HCT116 (cell line): ENCODE measurements at regions not wholly inside any gene's neighbourhood (a gene's known extent, or its start where the extent isn't known, plus 50 kb on each side); places are given as distances from the start of the nearest gene placed in this dataset.

Source experiments
- EZH2 ChIP-seq: fragments of 200-600 bp; sonication (generic); IDR thresholded peaks from 2 replicates; pipeline ENCODE4 v1.6.1; 2017; ENCODE audit warnings: antibody characterized with exemption, mixed run types
- POLR2A ChIP-seq: IDR thresholded peaks from 2 replicates; pipeline ENCODE4 v1.7.0; 2011; ENCODE audit warnings: borderline replicate concordance; ENCODE audit not compliant: insufficient read depth, insufficient read length; ENCODE audit errors: extremely low read depth
- SRF ChIP-seq: IDR thresholded peaks from 2 replicates; pipeline ENCODE4 v1.6.1; 2012; ENCODE audit warnings: low read depth
- TCF7L2 ChIP-seq: IDR thresholded peaks from 2 replicates; pipeline ENCODE4 v1.7.0; 2011; ENCODE audit warnings: borderline replicate concordance, inconsistent platforms; ENCODE audit not compliant: insufficient read depth, insufficient read length; ENCODE audit errors: extremely low read depth
- ZBTB33 ChIP-seq: IDR thresholded peaks from 2 replicates; pipeline ENCODE4 v1.6.1; 2011; ENCODE audit warnings: mild to moderate bottlenecking, low read length, moderate library complexity; ENCODE audit not compliant: insufficient replicate concordance; ENCODE audit errors: extremely low read depth
- TF ChIP-seq, protein P1 (sequence below), 3 experiments: fragments of 200-600 bp in 1 of 3; sonication (generic) in 1 of 3; IDR thresholded peaks in 2 of 3; conservative IDR thresholded peaks in 1 of 3; 2 replicates each; pipeline ENCODE4 v1.5.1; 2012 to 2017; ENCODE audit warnings: low read depth in 2 of 3, low read length in 2 of 3, antibody characterized with exemption in 1 of 3, borderline replicate concordance in 1 of 3, control low read depth in 1 of 3, mild to moderate bottlenecking in 1 of 3, mixed read lengths in 1 of 3, mixed run types in 1 of 3, moderate library complexity in 1 of 3; ENCODE audit not compliant: insufficient read depth in 1 of 3

DNA sequence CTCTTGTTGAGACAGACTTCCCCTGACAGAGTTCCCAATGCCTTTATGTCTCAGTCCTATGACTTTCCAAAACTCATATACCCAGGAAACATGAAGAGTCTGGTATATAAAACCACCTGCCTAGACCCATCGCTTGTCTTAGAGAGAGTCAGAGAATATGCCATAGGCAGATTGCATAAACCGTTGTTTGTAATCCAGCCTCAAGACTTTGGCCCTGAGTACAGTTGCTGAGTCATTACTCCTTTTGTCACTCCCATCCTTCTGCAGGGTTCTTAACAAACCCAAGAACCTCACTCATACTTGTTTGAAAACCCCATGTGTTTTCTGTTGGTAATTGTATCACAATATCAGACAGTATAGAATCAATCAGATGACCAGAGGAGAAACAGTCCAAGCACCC, 616.3 kb downstream of the SLCO4C1 start:
- TF ChIP-seq, protein P1, sequence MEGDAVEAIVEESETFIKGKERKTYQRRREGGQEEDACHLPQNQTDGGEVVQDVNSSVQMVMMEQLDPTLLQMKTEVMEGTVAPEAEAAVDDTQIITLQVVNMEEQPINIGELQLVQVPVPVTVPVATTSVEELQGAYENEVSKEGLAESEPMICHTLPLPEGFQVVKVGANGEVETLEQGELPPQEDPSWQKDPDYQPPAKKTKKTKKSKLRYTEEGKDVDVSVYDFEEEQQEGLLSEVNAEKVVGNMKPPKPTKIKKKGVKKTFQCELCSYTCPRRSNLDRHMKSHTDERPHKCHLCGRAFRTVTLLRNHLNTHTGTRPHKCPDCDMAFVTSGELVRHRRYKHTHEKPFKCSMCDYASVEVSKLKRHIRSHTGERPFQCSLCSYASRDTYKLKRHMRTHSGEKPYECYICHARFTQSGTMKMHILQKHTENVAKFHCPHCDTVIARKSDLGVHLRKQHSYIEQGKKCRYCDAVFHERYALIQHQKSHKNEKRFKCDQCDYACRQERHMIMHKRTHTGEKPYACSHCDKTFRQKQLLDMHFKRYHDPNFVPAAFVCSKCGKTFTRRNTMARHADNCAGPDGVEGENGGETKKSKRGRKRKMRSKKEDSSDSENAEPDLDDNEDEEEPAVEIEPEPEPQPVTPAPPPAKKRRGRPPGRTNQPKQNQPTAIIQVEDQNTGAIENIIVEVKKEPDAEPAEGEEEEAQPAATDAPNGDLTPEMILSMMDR (IDR thresholded peaks at IDR 0.05 in 2 of 3, conservative IDR thresholded peaks at IDR 0.05 in 1 of 3; ENCODE audit: borderline replicate concordance in 1 of 3, insufficient read depth in 1 of 3, low read depth in 2 of 3, low read length in 2 of 3), result no peak
- TF ChIP-seq ZBTB33, result no peak
- no peak for TF ChIP-seq POLR2A
- no peak for TF ChIP-seq SRF
- TF ChIP-seq EZH2, result no peak
- no peak for TF ChIP-seq TCF7L2
